GM21390 (cell line): ENCODE measurements at regions not wholly inside any gene's neighbourhood (a gene's known extent, or its start where the extent isn't known, plus 50 kb on each side); places are given as distances from the start of the nearest gene placed in this dataset.

ENCODE experiments used
- ATAC-seq: cut with Tn5 transposase; IDR thresholded peaks from one replicate; pipeline ENCODE4 v1.9.1; 2021; ENCODE audit not compliant: unreplicated experiment

GRCh38 chr16:86898386-86898785 is 320.0 kb downstream of the FOXL1 start:
- ATAC-seq: no peak

GRCh38 chr16:86899151-86899550 is 320.8 kb downstream of the FOXL1 start:
- no peak for ATAC-seq

GRCh38 chr16:86899757-86900156 is 321.4 kb downstream of the FOXL1 start:
- ATAC-seq: no peak

- no peak for ATAC-seq
These were observed 323.1 kb downstream of the FOXL1 start for GRCh38 chr16:86901483-86901882.

GRCh38 chr16:86902656-86903001 is 324.3 kb downstream of the FOXL1 start:
- ATAC-seq: no peak

- ATAC-seq: no peak
These were observed 324.7 kb downstream of the FOXL1 start for GRCh38 chr16:86903068-86903467.

GRCh38 chr16:86905302-86905701 is 327.0 kb downstream of the FOXL1 start:
- ATAC-seq: no peak

- no peak for ATAC-seq
These were observed 328.3 kb downstream of the FOXL1 start for GRCh38 chr16:86906623-86907022.

- ATAC-seq: no peak
These were observed 331.2 kb downstream of the FOXL1 start for GRCh38 chr16:86909359-86910160.

GRCh38 chr16:86910161-86910769 is 331.9 kb downstream of the FOXL1 start:
- no peak for ATAC-seq

GRCh38 chr16:86911437-86911958 is 333.1 kb downstream of the FOXL1 start:
- ATAC-seq: no peak

- ATAC-seq: no peak
These were observed 335.5 kb downstream of the FOXL1 start for GRCh38 chr16:86913886-86914285.

- ATAC-seq: no peak
These were observed 336.7 kb downstream of the FOXL1 start for GRCh38 chr16:86914876-86915717.

GRCh38 chr16:86917471-86918365 is 339.4 kb downstream of the FOXL1 start:
- ATAC-seq: no peak

GRCh38 chr16:86918637-86919036 is 340.3 kb downstream of the FOXL1 start:
- ATAC-seq: no peak

GRCh38 chr16:86919078-86919477 is 340.7 kb downstream of the FOXL1 start:
- no peak for ATAC-seq

GRCh38 chr16:86919578-86920305 is 341.4 kb downstream of the FOXL1 start:
- ATAC-seq: no peak

- no peak for ATAC-seq
These were observed 342.9 kb downstream of the FOXL1 start for GRCh38 chr16:86921289-86921688.

- ATAC-seq: no peak
These were observed 344.0 kb downstream of the FOXL1 start for GRCh38 chr16:86922311-86922710.

GRCh38 chr16:86923656-86924055 is 345.3 kb downstream of the FOXL1 start:
- ATAC-seq: no peak
